Astrocyte of the cerebellum (primary cell): ENCODE measurements at regions not wholly inside any gene's neighbourhood (a gene's known extent, or its start where the extent isn't known, plus 50 kb on each side); places are given as distances from the start of the nearest gene placed in this dataset.

Source experiments
- DNase-seq: peaks from one replicate; pipeline ENCODE4 v3.0.0-alpha.2; 2011; ENCODE audit warnings: low read depth
- H3K4me3 ChIP-seq: 2 replicates; pipeline ENCODE4 v1.5.1; 2011; ENCODE audit warnings: mild to moderate bottlenecking, low read depth, low read length, moderate library complexity
- CTCF ChIP-seq: IDR thresholded peaks from 2 replicates; pipeline ENCODE4 v1.5.1; 2012; ENCODE audit warnings: low read length, low read depth, moderate library complexity, mild to moderate bottlenecking; ENCODE audit errors: missing control alignments
- in situ Hi-C: cut with HindIII; loops from 2 replicates; pipeline ENCODE4 v1.10.0; 2017; ENCODE audit warnings: low sequenced_read_pairs

GRCh38 chr9:84502066-84502465, 161.5 kb upstream of the SLC28A3 start:
- no peak overlapping the region for H3K4me3 ChIP-seq
- in situ Hi-C loops, result no loop called here
- no peak for DNase-seq
- TF ChIP-seq CTCF, result no peak

- no peak overlapping the region for H3K4me3 ChIP-seq
- DNase-seq, result no peak
- in situ Hi-C loops, result no loop called here
- TF ChIP-seq CTCF, result no peak
Observed at GRCh38 chr9:84504360-84504759, 163.8 kb upstream of the SLC28A3 start.

GRCh38 chr9:84511651-84512050, 157.9 kb upstream of the NTRK2 start:
- no peak overlapping the region for H3K4me3 ChIP-seq
- DNase-seq, result no peak
- TF ChIP-seq CTCF, result no peak
- in situ Hi-C loops, result no loop called here

- no peak for TF ChIP-seq CTCF
- in situ Hi-C loops, result no loop called here
- no peak for DNase-seq
- H3K4me3 ChIP-seq, result no peak overlapping the region
Observed at GRCh38 chr9:84512493-84512892, 157.0 kb upstream of the NTRK2 start.

GRCh38 chr9:84513473-84513872, 156.1 kb upstream of the NTRK2 start:
- DNase-seq, result no peak
- in situ Hi-C loops, result no loop called here
- TF ChIP-seq CTCF, result no peak
- H3K4me3 ChIP-seq, result no peak overlapping the region

- DNase-seq, result no peak
- TF ChIP-seq CTCF, result no peak
- H3K4me3 ChIP-seq, result no peak overlapping the region
- in situ Hi-C loops, result no loop called here
Observed at GRCh38 chr9:84513979-84514378, 155.6 kb upstream of the NTRK2 start.

GRCh38 chr9:84514421-84514820, 155.1 kb upstream of the NTRK2 start:
- no peak overlapping the region for H3K4me3 ChIP-seq
- in situ Hi-C loops, result no loop called here
- DNase-seq, result no peak
- TF ChIP-seq CTCF, result no peak
